ENCODE measurements at regions not wholly inside any gene's neighbourhood (a gene's known extent, or its start where the extent isn't known, plus 50 kb on each side); places are given as distances from the start of the nearest gene placed in this dataset.

DNA sequence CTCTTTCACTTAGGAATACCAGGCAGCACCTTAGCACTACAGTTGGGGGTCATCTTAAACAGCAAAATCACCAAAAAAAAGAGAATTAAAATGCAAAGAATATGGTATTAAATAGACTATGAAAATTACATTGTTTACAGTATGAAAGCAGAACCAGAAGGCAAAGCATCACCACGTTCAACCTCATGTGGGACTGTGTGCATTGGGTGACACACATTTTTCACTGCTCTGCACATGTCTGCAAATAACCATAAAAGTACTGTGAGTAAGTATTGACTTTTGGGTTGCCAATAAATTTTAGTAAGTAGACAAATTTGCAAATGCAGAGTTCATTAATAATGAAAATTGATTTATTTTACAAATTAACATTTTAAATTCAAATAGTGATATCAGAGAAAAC lies 232.1 kb upstream of the ZWINT start:
- no peaks in the 10 kb centered on the region for H3K79me2 ChIP-seq (ENCODE audit: control insufficient read depth, insufficient read depth, low read length, poor library complexity)
- H3K4me3 ChIP-seq (ENCODE audit: low read depth, low read length) = no peak overlapping the region
- no peak overlapping the region for H3K18ac ChIP-seq (ENCODE audit: low read length)
- H4K91ac ChIP-seq (ENCODE audit: low read depth, low read length) = no peak overlapping the region
- H2BK120ac ChIP-seq (ENCODE audit: insufficient read depth, low read length, poor library complexity) = no peak overlapping the region
- no peaks in the 10 kb centered on the region for H3K9me3 ChIP-seq (ENCODE audit: insufficient read depth, low read depth, low read length)
- H4K8ac ChIP-seq (ENCODE audit: low read depth, low read length) = no peak overlapping the region
- H3K27me3 ChIP-seq (ENCODE audit: insufficient read depth, low read length) = no peaks in the 10 kb centered on the region
- H3K23ac ChIP-seq (ENCODE audit: low read length) = no peak overlapping the region
- no peak overlapping the region for H2AFZ ChIP-seq (ENCODE audit: insufficient read depth, low read length, poor library complexity)
- DNase-seq = no peak
- no peaks in the 10 kb centered on the region for H3K36me3 ChIP-seq (ENCODE audit: control insufficient read depth in 1 of 2, insufficient read depth in 2 of 2, low read length in 2 of 2)
- H2BK5ac ChIP-seq (ENCODE audit: low read depth, low read length, poor library complexity) = no peak overlapping the region
- H3K9ac ChIP-seq (ENCODE audit: low read length) = no peak overlapping the region
- no peak overlapping the region for H3K27ac ChIP-seq (ENCODE audit: low read depth, low read length)
- H2AK5ac ChIP-seq (ENCODE audit: low read length) = no peak overlapping the region
- H4K12ac ChIP-seq (ENCODE audit: low read depth, low read length) = no peak overlapping the region
- no peak overlapping the region for H2BK12ac ChIP-seq (ENCODE audit: low read length)
- H3K4ac ChIP-seq (ENCODE audit: low read depth, low read length) = no peak overlapping the region
- H3K14ac ChIP-seq (ENCODE audit: low read length) = no peak overlapping the region
- no peaks in the 10 kb centered on the region for H3K79me1 ChIP-seq (ENCODE audit: low read length)
- H3K4me1 ChIP-seq (ENCODE audit: control insufficient read depth in 1 of 2, insufficient read depth in 2 of 2, low read length in 2 of 2) = peaks cover 0 to 2% of the 10 kb centered on the region in 2 experiments
- no peak overlapping the region for H3K4me2 ChIP-seq (ENCODE audit: low read length)
- WGBS (ENCODE audit: extremely low coverage, insufficient coverage, insufficient read length) = no CpG with 5 or more reads among the region's 1 CpG

DNA sequence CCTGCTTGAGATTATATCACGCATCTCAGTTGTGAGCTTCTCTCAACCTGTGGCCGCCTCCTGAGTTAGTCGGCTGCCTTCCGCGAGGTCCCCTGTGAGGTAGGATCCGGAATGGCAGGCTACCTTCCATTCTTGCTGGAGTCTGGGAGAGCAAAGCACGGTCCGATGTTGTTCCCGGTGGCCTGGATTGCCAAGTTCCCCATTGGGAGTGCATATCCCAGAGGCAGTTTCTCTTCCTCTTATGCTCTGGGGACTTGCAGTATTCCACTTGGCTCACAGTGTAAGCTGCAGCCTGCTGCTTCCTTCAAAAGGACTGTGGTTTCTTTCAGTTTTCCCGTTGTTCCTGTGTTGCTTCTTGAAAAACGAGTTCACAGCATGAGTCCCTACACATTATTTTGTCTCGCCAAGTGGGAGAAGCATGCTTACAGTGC lies 225.4 kb upstream of the ZWINT start:
- H4K8ac ChIP-seq (ENCODE audit: low read depth, low read length) = no peak overlapping the region
- no peak overlapping the region for H2BK5ac ChIP-seq (ENCODE audit: low read depth, low read length, poor library complexity)
- no peak overlapping the region for H3K4me3 ChIP-seq (ENCODE audit: low read depth, low read length)
- no peak overlapping the region for H2AK5ac ChIP-seq (ENCODE audit: low read length)
- no peaks in the 10 kb centered on the region for H3K27me3 ChIP-seq (ENCODE audit: insufficient read depth, low read length)
- no peak overlapping the region for H3K18ac ChIP-seq (ENCODE audit: low read length)
- no peak overlapping the region for H4K12ac ChIP-seq (ENCODE audit: low read depth, low read length)
- H3K4me2 ChIP-seq (ENCODE audit: low read length) = peak overlapping the region; percentile 42
- no peak overlapping the region for H2BK12ac ChIP-seq (ENCODE audit: low read length)
- no peak overlapping the region for H3K27ac ChIP-seq (ENCODE audit: low read depth, low read length)
- no peak overlapping the region for H2BK120ac ChIP-seq (ENCODE audit: insufficient read depth, low read length, poor library complexity)
- no peaks in the 10 kb centered on the region for H3K79me2 ChIP-seq (ENCODE audit: control insufficient read depth, insufficient read depth, low read length, poor library complexity)
- no peaks in the 10 kb centered on the region for H3K36me3 ChIP-seq (ENCODE audit: control insufficient read depth in 1 of 2, insufficient read depth in 2 of 2, low read length in 2 of 2)
- no peak overlapping the region for H4K91ac ChIP-seq (ENCODE audit: low read depth, low read length)
- no peaks in the 10 kb centered on the region for H3K79me1 ChIP-seq (ENCODE audit: low read length)
- H2AFZ ChIP-seq (ENCODE audit: insufficient read depth, low read length, poor library complexity) = no peak overlapping the region
- H3K9ac ChIP-seq (ENCODE audit: low read length) = no peak overlapping the region
- H3K4me1 ChIP-seq (ENCODE audit: control insufficient read depth in 1 of 2, insufficient read depth in 2 of 2, low read length in 2 of 2) = peaks cover 0 to 2% of the 10 kb centered on the region in 2 experiments
- H3K23ac ChIP-seq (ENCODE audit: low read length) = no peak overlapping the region
- no CpG with 5 or more reads among the region's 12 CpGs for WGBS (ENCODE audit: extremely low coverage, insufficient coverage, insufficient read length)
- no peak for DNase-seq
- H3K9me3 ChIP-seq (ENCODE audit: insufficient read depth, low read depth, low read length) = no peaks in the 10 kb centered on the region
- no peak overlapping the region for H3K4ac ChIP-seq (ENCODE audit: low read depth, low read length)
- H3K14ac ChIP-seq (ENCODE audit: low read length) = no peak overlapping the region

DNA sequence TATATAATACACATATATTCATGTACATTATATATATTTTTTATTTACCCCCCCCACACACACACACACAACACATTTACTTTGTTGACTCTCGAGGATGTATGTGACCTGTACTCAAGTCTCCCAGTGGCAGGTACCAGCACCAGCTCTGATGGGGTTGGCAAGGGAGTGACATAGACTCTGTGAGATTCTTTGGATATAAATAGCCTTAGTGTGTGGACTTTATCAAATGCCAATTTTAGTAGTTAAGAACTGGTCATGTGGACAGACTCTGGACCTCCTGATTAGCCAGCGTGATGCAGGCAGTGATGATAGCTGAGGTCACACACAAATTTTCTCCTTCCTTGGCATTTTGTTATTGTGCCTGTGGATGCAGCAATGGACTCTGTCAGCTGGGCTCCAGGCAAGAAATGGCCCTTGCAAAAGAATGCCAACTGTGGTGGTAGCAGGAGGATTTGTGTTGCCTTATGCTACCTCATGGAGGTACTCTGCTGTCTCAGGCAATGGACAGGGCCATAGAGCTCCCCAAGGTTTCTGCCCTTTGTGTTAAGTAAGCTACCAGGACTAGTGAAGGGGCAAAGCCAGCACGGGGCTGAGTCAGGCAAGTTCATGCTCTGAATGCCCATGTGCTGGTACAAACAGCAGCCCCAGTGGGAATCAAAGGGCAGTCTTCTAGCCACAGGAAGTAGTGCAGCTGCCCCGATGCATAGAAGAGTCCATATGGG lies 224.6 kb upstream of the ZWINT start:
- no peak overlapping the region for H4K91ac ChIP-seq (ENCODE audit: low read depth, low read length)
- H3K9ac ChIP-seq (ENCODE audit: low read length) = no peak overlapping the region
- H3K27me3 ChIP-seq (ENCODE audit: insufficient read depth, low read length) = no peaks in the 10 kb centered on the region
- H2BK120ac ChIP-seq (ENCODE audit: insufficient read depth, low read length, poor library complexity) = no peak overlapping the region
- H3K14ac ChIP-seq (ENCODE audit: low read length) = no peak overlapping the region
- no peak overlapping the region for H3K4me2 ChIP-seq (ENCODE audit: low read length)
- no peaks in the 10 kb centered on the region for H3K9me3 ChIP-seq (ENCODE audit: insufficient read depth, low read depth, low read length)
- no peak overlapping the region for H3K27ac ChIP-seq (ENCODE audit: low read depth, low read length)
- no peak overlapping the region for H2BK5ac ChIP-seq (ENCODE audit: low read depth, low read length, poor library complexity)
- H2AFZ ChIP-seq (ENCODE audit: insufficient read depth, low read length, poor library complexity) = no peak overlapping the region
- H3K4ac ChIP-seq (ENCODE audit: low read depth, low read length) = no peak overlapping the region
- H4K8ac ChIP-seq (ENCODE audit: low read depth, low read length) = no peak overlapping the region
- no peak overlapping the region for H3K4me3 ChIP-seq (ENCODE audit: low read depth, low read length)
- H2BK12ac ChIP-seq (ENCODE audit: low read length) = no peak overlapping the region
- H2AK5ac ChIP-seq (ENCODE audit: low read length) = no peak overlapping the region
- H4K12ac ChIP-seq (ENCODE audit: low read depth, low read length) = no peak overlapping the region
- no peaks in the 10 kb centered on the region for H3K79me1 ChIP-seq (ENCODE audit: low read length)
- no CpG with 5 or more reads among the region's 4 CpGs for WGBS (ENCODE audit: extremely low coverage, insufficient coverage, insufficient read length)
- DNase-seq = no peak
- H3K4me1 ChIP-seq (ENCODE audit: control insufficient read depth in 1 of 2, insufficient read depth in 2 of 2, low read length in 2 of 2) = peaks cover 0 to 2% of the 10 kb centered on the region in 2 experiments
- H3K18ac ChIP-seq (ENCODE audit: low read length) = no peak overlapping the region
- H3K36me3 ChIP-seq (ENCODE audit: control insufficient read depth in 1 of 2, insufficient read depth in 2 of 2, low read length in 2 of 2) = no peaks in the 10 kb centered on the region
- no peaks in the 10 kb centered on the region for H3K79me2 ChIP-seq (ENCODE audit: control insufficient read depth, insufficient read depth, low read length, poor library complexity)
- H3K23ac ChIP-seq (ENCODE audit: low read length) = no peak overlapping the region

DNA sequence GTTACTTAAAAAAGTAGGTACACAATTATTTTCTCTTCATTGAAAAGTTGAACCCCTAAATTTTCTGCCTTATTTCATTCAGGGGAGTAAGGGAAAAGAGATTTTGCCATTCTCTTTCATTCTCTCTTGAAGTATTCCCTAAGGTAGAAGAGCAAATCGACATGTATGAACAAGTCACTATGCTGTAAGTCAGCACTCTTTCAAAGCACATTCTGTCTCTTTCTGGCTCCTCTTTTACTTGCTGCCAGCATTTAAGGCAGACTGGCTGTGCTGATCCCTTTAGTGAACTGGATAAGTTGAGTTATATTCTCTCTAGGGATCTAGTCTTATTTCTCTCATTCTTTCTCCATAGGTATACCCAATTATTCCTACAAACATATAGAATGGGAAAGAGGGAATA lies 222.3 kb upstream of the ZWINT start:
- Histone ChIP-seq H2BK5ac (ENCODE audit: low read depth, low read length, poor library complexity) (no peak overlapping the region), H3K4me2 (ENCODE audit: low read length) (no peak overlapping the region), H3K4me1 (ENCODE audit: control insufficient read depth in 1 of 2, insufficient read depth in 2 of 2, low read length in 2 of 2) (peaks cover 0 to 2% of the 10 kb centered on the region in 2 experiments), H3K18ac (ENCODE audit: low read length) (no peak overlapping the region), H3K14ac (ENCODE audit: low read length) (no peak overlapping the region), H3K23ac (ENCODE audit: low read length) (no peak overlapping the region), H2AFZ (ENCODE audit: insufficient read depth, low read length, poor library complexity) (no peak overlapping the region), H3K9me3 (ENCODE audit: insufficient read depth, low read depth, low read length) (no peaks in the 10 kb centered on the region), H4K91ac (ENCODE audit: low read depth, low read length) (no peak overlapping the region), H3K4me3 (ENCODE audit: low read depth, low read length) (no peak overlapping the region), H4K12ac (ENCODE audit: low read depth, low read length) (no peak overlapping the region), H2AK5ac (ENCODE audit: low read length) (no peak overlapping the region), H4K8ac (ENCODE audit: low read depth, low read length) (no peak overlapping the region), H2BK120ac (ENCODE audit: insufficient read depth, low read length, poor library complexity) (no peak overlapping the region), H3K27me3 (ENCODE audit: insufficient read depth, low read length) (no peaks in the 10 kb centered on the region), H3K36me3 (ENCODE audit: control insufficient read depth in 1 of 2, insufficient read depth in 2 of 2, low read length in 2 of 2) (no peaks in the 10 kb centered on the region), H3K27ac (ENCODE audit: low read depth, low read length) (no peak overlapping the region), H3K79me2 (ENCODE audit: control insufficient read depth, insufficient read depth, low read length, poor library complexity) (no peaks in the 10 kb centered on the region), H3K4ac (ENCODE audit: low read depth, low read length) (no peak overlapping the region), H3K79me1 (ENCODE audit: low read length) (no peaks in the 10 kb centered on the region), H2BK12ac (ENCODE audit: low read length) (no peak overlapping the region), H3K9ac (ENCODE audit: low read length) (no peak overlapping the region)
- no peak for DNase-seq
- WGBS (ENCODE audit: extremely low coverage, insufficient coverage, insufficient read length) = no CpG with 5 or more reads among the region's 1 CpG

Measured in trophoblast cell (in vitro differentiated cells and primary cell).